ENCODE measurements at regions not wholly inside any gene's neighbourhood (a gene's known extent, or its start where the extent isn't known, plus 50 kb on each side); places are given as distances from the start of the nearest gene placed in this dataset.

DNA sequence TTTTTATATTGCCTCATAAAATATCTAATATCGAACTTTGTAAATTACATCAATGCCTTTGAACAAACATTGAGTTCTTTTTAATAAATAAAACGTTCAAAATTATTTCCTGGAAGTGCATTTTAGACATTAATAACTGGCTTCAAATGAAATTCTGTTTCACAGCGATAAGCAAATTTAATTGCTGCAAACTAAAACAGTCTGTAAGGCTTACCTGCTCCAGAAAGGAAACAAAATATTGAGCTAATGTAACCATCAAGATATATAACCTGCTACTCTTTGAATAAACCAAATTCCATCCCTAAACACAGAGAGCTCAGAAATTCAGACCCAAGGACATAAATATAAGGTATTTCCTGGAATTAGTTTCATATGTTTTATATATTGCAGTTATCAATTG is 651.3 kb downstream of the MED13L start:
- no peak for DNase-seq

DNA sequence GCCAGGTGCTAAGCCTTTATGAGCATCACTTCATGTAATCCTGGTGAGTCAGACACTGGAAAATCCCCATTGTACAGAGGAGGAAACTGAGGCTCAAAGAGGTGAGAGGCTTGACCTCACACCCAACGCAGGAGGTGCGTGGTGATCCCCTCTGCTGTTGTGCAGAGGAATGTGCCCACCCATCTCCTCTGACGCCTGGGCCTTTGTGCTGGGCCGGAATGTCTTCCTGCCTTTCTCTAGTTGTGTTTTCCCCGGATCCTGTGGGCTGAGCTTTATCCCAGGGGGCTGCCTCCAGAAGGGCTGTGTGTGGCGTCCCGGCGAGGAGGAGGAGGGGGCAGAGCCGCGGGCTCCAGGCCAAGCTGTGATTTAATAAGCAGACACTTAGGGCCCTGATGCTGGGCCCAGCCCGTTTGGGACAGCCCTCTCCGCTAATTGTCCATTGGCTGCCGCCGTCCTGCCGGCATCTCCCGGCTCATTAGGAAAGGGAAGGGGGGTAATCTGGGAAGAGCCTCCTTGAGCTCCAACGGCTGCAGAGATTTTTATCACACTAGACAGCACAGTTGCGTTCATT is 653.6 kb downstream of the MED13L start:
- no peak for DNase-seq

- DNase-seq = no peak
Measured at GRCh38 chr12:115623275-115623674, 654.2 kb downstream of the MED13L start.

- no peak for DNase-seq
Measured at GRCh38 chr12:115620816-115621215, 656.7 kb downstream of the MED13L start.

DNA sequence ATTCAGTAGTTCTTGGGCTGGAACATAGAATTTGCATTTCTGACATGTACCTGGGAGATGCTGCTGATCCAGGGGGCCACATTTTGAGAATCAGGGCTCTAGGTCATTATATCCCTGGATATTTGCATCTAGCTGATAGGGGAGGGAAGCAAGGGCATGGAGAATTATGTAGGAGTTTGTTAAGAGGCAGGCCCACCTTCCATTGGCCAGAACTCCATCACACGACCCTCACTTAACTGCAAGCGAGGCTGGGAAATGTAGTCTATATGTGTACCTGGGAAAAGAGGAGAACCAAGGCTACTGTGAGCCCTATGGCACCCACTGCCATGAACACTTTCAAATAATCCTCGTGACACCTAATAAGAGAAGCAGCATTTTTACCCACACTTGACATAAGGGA is 657.6 kb downstream of the MED13L start:
- no peak for DNase-seq

DNA sequence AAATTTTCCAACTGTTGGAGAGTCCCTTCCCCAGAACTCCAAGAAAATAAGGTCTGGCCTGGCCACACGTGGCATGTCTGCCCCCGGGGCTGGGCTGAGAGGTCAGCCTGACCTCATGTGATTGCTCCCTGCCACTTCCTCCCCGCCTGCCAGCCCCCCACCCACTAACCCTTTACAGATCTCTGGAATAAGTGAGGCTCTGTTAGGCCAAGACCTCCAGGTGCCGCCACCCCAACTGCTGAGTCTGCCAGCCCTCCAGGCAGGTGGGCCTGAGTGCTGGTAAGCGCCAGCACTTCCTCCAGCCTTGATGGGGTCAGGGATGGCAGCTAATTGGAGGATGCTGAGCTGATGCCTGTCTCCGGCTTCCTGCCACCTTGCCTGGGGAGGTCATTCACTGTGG is 658.4 kb downstream of the MED13L start:
- DNase-seq = no peak

DNA sequence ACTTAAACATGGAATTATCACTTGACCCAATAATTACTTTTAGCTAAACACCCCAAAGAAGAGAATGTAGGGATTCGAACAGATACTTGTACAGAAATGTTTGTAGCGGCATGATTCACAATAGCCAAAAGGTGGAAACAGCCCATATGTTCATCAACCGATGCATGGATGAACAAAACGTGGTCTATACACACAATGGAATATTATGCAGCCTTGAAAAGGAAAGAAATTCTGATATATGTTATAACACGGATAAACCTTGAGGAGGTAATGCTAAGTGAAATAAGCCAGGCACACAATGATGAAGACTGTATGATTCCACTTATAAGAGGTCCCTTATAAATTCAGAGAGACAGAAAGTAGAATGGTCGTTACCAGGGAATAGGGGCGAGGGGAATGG is 659.4 kb downstream of the MED13L start:
- no peak for DNase-seq

- DNase-seq = no peak
Measured at GRCh38 chr12:115617391-115617790, 660.1 kb downstream of the MED13L start.

GRCh38 chr12:115611477-115611876 is 666.0 kb downstream of the MED13L start:
- peak; percentile 58 for DNase-seq

GRCh38 chr12:115609347-115609746 is 668.1 kb downstream of the MED13L start:
- DNase-seq = no peak

DNA sequence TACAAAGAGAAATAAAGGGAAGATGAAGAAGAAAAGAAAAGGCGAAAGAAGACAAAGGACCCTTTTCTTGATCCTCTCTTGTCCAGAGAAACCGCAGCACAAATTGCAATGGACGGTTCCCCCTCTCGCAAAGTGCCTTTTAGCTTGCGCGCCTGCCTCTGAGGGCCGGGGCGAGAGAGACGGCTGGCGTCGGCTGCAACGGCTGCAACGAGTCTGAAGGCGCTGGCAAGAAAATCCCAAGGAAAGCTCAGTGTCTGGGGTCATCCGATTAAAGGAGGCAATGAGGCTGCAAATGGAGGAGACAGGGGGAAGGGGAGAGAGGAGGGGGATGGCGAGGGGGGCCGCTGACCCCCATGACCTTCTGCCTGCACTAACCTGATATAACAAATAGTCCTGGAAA is 671.5 kb downstream of the MED13L start:
- no peak for DNase-seq

DNA sequence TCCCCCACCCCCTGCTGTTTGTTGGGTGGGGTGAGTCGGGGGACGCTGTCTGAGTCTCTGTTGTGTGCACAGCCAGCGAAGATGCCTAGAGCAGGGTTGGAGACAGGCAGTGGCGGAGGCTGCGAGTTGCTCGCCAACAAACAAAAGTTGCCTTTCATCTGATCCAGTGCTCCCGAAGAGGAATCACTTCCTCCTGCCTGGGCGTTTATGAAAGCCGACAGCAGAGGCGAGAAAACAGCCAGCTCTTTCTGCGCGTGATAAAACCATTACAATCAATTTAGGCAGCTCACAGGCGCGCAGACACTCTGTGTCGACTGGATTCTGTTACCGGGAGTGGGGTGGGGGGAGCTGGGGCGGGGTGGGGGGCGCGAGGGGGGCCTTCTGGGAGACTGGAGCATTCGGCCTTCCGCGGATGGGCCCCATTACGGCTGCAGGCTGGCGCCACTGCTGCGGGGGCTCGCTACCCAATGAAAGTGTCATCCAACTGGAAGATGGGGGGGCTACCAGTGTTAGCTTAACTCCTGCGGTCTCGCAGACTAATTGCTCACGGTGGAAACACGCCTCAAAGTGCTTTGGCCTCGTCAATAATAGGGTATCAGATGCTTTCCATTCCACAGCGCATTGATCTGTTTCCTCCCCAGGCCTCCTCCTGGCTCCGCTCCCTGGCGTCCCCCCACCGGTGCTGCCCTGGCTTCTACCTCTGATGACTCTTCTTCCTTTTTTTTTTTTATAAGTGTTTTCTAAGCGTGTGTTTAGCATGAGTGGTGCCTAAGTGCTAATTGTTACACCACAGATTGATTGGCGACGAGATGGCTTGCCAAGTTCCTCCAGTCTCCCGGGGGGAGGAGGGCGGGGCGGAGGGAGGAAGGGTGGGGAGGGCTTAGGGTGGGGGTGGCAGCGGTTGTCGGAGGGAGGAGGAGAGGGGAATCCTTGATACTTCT is 678.4 kb downstream of the MED13L start:
- peak; percentile 75 for DNase-seq

GRCh38 chr12:115597157-115597712 is 680.3 kb downstream of the MED13L start:
- DNase-seq = no peak

- no peak for DNase-seq
Measured at GRCh38 chr12:115588131-115588530, 689.4 kb downstream of the MED13L start.

DNA sequence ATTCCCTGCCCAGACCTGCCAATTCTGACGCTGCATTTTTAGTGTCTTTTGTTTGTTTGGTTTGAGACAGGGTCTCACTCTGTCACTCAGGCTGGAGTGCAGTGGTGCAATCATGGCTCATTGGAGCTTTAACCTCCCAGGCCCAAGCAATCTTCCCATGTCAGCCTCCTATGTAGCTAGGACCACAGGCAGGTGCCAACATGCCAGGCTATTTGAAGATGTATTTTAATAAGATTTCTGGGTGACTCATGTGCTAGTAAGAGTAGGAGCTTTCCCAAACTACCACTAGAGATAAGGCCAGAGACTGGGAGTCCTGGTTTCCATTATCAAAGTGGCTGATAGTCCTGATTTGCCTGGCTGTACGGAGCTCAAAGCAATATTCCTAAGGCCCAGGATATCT is 693.3 kb downstream of the MED13L start:
- no peak for DNase-seq

GRCh38 chr12:115583591-115583990 is 693.9 kb downstream of the MED13L start:
- DNase-seq = peak; percentile 37

DNA sequence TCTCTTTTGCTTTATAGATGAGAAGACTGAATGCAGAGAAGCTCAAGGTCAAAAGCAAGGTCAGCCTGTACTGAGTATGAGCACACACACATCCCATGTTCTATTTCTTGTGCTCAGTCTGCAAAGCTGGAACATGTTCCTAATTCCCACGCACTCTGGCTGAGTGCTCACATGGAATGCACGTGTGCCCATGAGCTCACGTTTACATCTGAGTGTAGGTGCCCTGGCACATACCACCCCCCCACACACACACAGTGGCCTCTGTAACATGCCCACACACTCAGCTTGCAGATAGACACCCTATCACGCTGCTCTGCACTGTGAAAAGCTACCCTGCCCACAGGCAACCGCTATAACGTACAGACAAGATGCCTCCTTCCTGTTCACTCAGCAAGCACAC is 700.1 kb downstream of the MED13L start:
- no peak for DNase-seq

DNA sequence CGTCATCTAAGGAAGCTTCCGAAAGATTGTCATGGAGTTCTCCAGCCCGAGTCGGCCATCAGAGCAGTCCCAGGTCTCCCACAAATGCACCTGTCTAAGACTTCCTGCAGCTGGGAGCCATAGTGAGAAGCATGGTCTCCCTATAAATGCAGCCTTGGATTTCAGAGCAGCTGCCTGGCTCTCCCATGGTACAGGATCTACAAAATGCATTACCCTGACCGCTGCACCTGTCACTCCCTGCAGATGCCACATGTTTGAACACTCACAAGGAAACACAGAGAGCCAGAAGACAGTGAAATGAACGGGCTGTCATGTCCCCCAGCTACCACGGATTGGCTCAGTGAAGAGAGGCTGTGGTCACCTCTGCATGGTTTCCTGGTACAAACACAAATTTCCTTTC is 702.7 kb downstream of the MED13L start:
- peak; percentile 14 for DNase-seq

- DNase-seq = no peak
Measured at GRCh38 chr12:115572440-115572839, 705.1 kb downstream of the MED13L start.

DNA sequence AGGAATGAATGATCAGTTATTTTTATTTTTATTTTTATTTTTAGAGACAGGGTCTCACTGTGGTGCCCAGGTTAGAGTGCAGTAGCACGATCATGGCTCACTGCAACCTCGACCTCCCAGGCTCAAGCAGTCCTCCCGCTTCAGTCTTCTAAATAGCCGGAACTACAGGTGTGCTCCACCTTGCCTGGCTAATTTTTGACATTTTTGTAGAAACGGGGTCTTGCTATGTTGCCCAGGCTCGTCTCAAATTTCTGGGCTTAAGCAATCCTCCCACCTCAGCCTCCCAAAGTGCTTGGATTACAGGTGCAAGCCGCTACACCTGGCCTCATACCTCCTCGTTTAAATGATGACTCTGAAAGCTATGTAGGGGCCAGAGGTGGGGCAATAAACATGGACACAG is 706.0 kb downstream of the MED13L start:
- DNase-seq = no peak

- DNase-seq = no peak
Measured at GRCh38 chr12:115571027-115571426, 706.5 kb downstream of the MED13L start.

GRCh38 chr12:115570069-115570777 is 707.3 kb downstream of the MED13L start:
- no peak for DNase-seq

DNA sequence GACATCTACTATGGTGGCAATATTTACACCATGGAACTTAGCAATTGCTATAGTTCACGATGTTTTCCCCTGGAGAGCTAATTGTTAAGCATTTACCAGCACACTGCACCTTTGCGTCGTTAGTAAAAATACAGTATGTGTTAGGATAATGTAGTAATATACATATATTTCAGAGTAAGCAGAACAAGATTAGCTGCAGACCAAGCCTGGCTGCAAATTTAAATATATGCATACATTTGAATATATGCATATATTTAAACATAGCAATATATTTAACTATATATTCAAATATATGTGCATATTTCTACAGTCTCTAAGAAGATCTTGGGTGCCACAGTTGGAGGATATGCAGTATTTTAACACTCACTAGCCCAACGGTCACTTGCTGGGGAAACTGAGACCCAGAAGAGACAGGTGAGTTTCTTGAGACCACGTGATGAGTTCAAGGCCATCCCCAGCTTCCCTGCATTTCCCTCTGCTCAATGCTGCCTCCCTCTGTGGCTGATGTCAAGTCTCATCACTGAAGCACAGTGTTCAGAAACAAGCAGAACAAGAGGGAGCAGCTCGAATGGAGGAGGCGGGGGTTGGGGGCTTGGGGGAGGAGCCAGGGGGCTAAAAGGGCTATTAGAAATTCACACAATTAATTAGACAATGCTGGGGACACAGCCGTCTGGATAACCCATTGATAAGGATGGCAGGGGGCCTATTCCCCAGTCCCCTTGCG is 708.0 kb downstream of the MED13L start:
- no peak for DNase-seq

Measured in NCI-H1092 treated with DMSO at 0.1 percent for 48 hours (cell line).